ENCODE measurements at regions not wholly inside any gene's neighbourhood (a gene's known extent, or its start where the extent isn't known, plus 50 kb on each side); places are given as distances from the start of the nearest gene placed in this dataset.

GRCh38 chr18:41449612-41450011 is 505.4 kb upstream of the PIK3C3 start:
- no peak for DNase-seq (ENCODE audit: extremely low spot score)
- CTCF ChIA-PET, result no interaction called here
- POLR2A ChIA-PET, result no interaction called here
- TF ChIP-seq FOXM1 (IDR thresholded peaks at IDR 0.05; ENCODE audit: borderline replicate concordance), result no peak
- no peak for TF ChIP-seq PKNOX1 (IDR thresholded peaks at IDR 0.05)
- TF ChIP-seq CTBP1 (IDR thresholded peaks at IDR 0.05; ENCODE audit: borderline replicate concordance), result no peak
- TF ChIP-seq SUZ12 (IDR thresholded peaks at IDR 0.05), result no peak
- TF ChIP-seq HDGF (IDR thresholded peaks at IDR 0.05; ENCODE audit: borderline replicate concordance), result no peak
- no peak for TF ChIP-seq L3MBTL2 (conservative IDR thresholded peaks at IDR 0.05)
- no peak for TF ChIP-seq ARNT (IDR thresholded peaks at IDR 0.05)
- no peak for TF ChIP-seq BHLHE40 (IDR thresholded peaks at IDR 0.05; ENCODE audit: borderline replicate concordance)
- no peak for TF ChIP-seq NFRKB (IDR thresholded peaks at IDR 0.05)
- TF ChIP-seq ZNF384 (IDR thresholded peaks at IDR 0.05), result no peak
- TF ChIP-seq ELF4 (IDR thresholded peaks at IDR 0.05), result no peak
- TF ChIP-seq LEF1 (IDR thresholded peaks at IDR 0.05; ENCODE audit: borderline replicate concordance), result no peak
- no peak for TF ChIP-seq FOXK2 (IDR thresholded peaks at IDR 0.05)
- no peak for TF ChIP-seq SP1 (IDR thresholded peaks at IDR 0.05)
- no peak for TF ChIP-seq FOXA1 (IDR thresholded peaks at IDR 0.05)
- TF ChIP-seq TARDBP (IDR thresholded peaks at IDR 0.05), result no peak

- POLR2A ChIA-PET, result no interaction called here
- CTCF ChIA-PET, result interaction anchor here (0.9 kb wide), 1 partner anchor 131 kb away, joined by 3 read pairs; no protein-coding TSS in a partner anchor
- no peak for DNase-seq (ENCODE audit: extremely low spot score)
- TF ChIP-seq ELF4 (IDR thresholded peaks at IDR 0.05), result no peak
- no peak for TF ChIP-seq FOXA1 (IDR thresholded peaks at IDR 0.05)
- no peak for TF ChIP-seq ARNT (IDR thresholded peaks at IDR 0.05)
- TF ChIP-seq FOXM1 (IDR thresholded peaks at IDR 0.05; ENCODE audit: borderline replicate concordance), result no peak
- TF ChIP-seq CTBP1 (IDR thresholded peaks at IDR 0.05; ENCODE audit: borderline replicate concordance), result no peak
- TF ChIP-seq NFRKB (IDR thresholded peaks at IDR 0.05), result no peak
- no peak for TF ChIP-seq L3MBTL2 (conservative IDR thresholded peaks at IDR 0.05)
- no peak for TF ChIP-seq SUZ12 (IDR thresholded peaks at IDR 0.05)
- no peak for TF ChIP-seq FOXK2 (IDR thresholded peaks at IDR 0.05)
- TF ChIP-seq BHLHE40 (IDR thresholded peaks at IDR 0.05; ENCODE audit: borderline replicate concordance), result no peak
- no peak for TF ChIP-seq ZNF384 (IDR thresholded peaks at IDR 0.05)
- TF ChIP-seq LEF1 (IDR thresholded peaks at IDR 0.05; ENCODE audit: borderline replicate concordance), result no peak
- no peak for TF ChIP-seq HDGF (IDR thresholded peaks at IDR 0.05; ENCODE audit: borderline replicate concordance)
- no peak for TF ChIP-seq TARDBP (IDR thresholded peaks at IDR 0.05)
- TF ChIP-seq PKNOX1 (IDR thresholded peaks at IDR 0.05), result no peak
- TF ChIP-seq SP1 (IDR thresholded peaks at IDR 0.05), result no peak
Observed at GRCh38 chr18:41444943-41445342, 510.1 kb upstream of the PIK3C3 start.

DNA sequence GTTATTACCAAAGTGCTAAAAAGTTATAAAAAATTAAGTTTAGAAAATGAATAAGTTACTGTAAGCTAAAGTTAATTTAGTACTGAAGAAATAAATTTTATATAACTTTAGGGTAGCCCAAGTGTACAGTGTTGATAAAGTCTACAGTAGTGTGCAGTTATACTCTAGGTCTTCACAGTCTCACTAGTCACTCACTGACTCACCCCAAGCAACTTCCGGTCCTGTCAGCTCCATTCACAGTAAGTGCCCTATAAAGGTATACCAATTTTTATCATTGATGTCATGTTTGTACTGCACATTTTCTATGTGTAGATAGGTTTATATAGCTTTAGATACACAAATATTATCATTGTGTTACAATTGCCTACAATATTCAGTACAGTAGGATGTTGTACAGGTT is 518.3 kb upstream of the PIK3C3 start:
- CTCF ChIA-PET, result no interaction called here
- no peak for DNase-seq (ENCODE audit: extremely low spot score)
- TF ChIP-seq SUZ12 (IDR thresholded peaks at IDR 0.05), result no peak
- no peak for TF ChIP-seq ELF4 (IDR thresholded peaks at IDR 0.05)
- no peak for TF ChIP-seq LEF1 (IDR thresholded peaks at IDR 0.05; ENCODE audit: borderline replicate concordance)
- TF ChIP-seq HDGF (IDR thresholded peaks at IDR 0.05; ENCODE audit: borderline replicate concordance), result no peak
- TF ChIP-seq TARDBP (IDR thresholded peaks at IDR 0.05), result no peak
- POLR2A ChIA-PET, result no interaction called here

DNA sequence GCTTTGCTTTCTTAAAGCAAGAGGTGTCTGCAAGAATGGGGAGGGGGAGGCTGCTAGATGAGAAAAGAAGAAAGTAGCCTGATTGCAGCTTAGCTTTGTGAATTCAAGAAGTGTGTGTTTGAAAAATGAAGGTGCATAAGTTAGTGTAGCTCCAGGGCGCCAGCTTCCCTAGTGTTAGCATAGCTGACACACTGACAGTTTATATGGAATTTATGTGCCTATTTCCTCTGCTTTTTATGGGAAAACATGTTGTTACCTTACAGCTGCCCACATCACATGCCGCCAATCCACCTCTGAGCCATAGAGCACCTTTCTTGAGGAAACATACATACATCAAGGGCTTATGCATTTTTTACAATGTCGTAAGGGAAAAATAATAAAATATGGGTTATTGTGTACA is 536.4 kb upstream of the PIK3C3 start:
- POLR2A ChIA-PET, result no interaction called here
- CTCF ChIA-PET, result no interaction called here
- TF ChIP-seq ELF4 (IDR thresholded peaks at IDR 0.05), result no peak
- TF ChIP-seq FOXM1 (IDR thresholded peaks at IDR 0.05; ENCODE audit: borderline replicate concordance), result no peak
- TF ChIP-seq HDGF (IDR thresholded peaks at IDR 0.05; ENCODE audit: borderline replicate concordance), result no peak
- TF ChIP-seq CTBP1 (IDR thresholded peaks at IDR 0.05; ENCODE audit: borderline replicate concordance), result no peak
- TF ChIP-seq PKNOX1 (IDR thresholded peaks at IDR 0.05), result no peak
- no peak for TF ChIP-seq TARDBP (IDR thresholded peaks at IDR 0.05)
- no peak for TF ChIP-seq SP1 (IDR thresholded peaks at IDR 0.05)
- TF ChIP-seq ZNF384 (IDR thresholded peaks at IDR 0.05), result no peak
- TF ChIP-seq FOXA1 (IDR thresholded peaks at IDR 0.05), result no peak
- no peak for TF ChIP-seq SUZ12 (IDR thresholded peaks at IDR 0.05)
- no peak for TF ChIP-seq NFRKB (IDR thresholded peaks at IDR 0.05)
- no peak for TF ChIP-seq BHLHE40 (IDR thresholded peaks at IDR 0.05; ENCODE audit: borderline replicate concordance)
- DNase-seq (ENCODE audit: extremely low spot score), result no peak

DNA sequence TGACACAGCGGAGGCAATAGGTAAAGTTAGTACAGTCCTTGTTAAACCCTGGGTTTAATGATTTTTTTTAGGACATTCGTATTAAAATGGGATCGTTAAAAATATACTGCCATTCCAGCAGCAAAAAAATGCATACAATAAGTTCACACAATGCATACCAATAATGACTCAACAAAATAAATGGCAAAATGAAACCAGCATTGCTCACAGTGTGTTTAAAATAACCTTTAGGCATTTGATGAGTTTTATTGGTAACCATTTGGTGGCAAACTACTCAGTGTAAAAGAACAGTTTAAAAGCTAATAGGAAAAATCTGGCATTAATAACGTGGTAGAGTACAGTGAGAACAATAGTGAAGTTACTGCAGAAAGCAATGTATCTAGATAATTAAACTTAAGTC is 539.0 kb upstream of the PIK3C3 start:
- ChIA-PET POLR2A (no interaction called here), CTCF (no interaction called here)
- DNase-seq (ENCODE audit: extremely low spot score), result no peak
- TF ChIP-seq BHLHE40 (IDR thresholded peaks at IDR 0.05; ENCODE audit: borderline replicate concordance) (no peak), CTBP1 (IDR thresholded peaks at IDR 0.05; ENCODE audit: borderline replicate concordance) (no peak), TARDBP (IDR thresholded peaks at IDR 0.05) (no peak), ELF4 (IDR thresholded peaks at IDR 0.05) (no peak), L3MBTL2 (conservative IDR thresholded peaks at IDR 0.05) (no peak), FOXK2 (IDR thresholded peaks at IDR 0.05) (no peak), ARNT (IDR thresholded peaks at IDR 0.05) (no peak), PKNOX1 (IDR thresholded peaks at IDR 0.05) (no peak), NFRKB (IDR thresholded peaks at IDR 0.05) (no peak), SP1 (IDR thresholded peaks at IDR 0.05) (no peak), SUZ12 (IDR thresholded peaks at IDR 0.05) (no peak), LEF1 (IDR thresholded peaks at IDR 0.05; ENCODE audit: borderline replicate concordance) (no peak), ZNF384 (IDR thresholded peaks at IDR 0.05) (no peak), FOXM1 (IDR thresholded peaks at IDR 0.05; ENCODE audit: borderline replicate concordance) (no peak), HDGF (IDR thresholded peaks at IDR 0.05; ENCODE audit: borderline replicate concordance) (no peak), FOXA1 (IDR thresholded peaks at IDR 0.05) (no peak)

All from HEK293T (cell line).